GM18508 (cell line): ENCODE measurements at regions not wholly inside any gene's neighbourhood (a gene's known extent, or its start where the extent isn't known, plus 50 kb on each side); places are given as distances from the start of the nearest gene placed in this dataset.

Experiments
- ATAC-seq: cut with Tn5 transposase; IDR thresholded peaks from one replicate; pipeline ENCODE4 v1.9.1; 2021; ENCODE audit warnings: moderate number of reproducible peaks; ENCODE audit not compliant: insufficient read depth, unreplicated experiment

GRCh38 chr9:89786655-89787054 lies 181.8 kb downstream of the GADD45G start:
- no peak for ATAC-seq

GRCh38 chr9:89787595-89787994 lies 182.8 kb downstream of the GADD45G start:
- ATAC-seq, result no peak

GRCh38 chr9:89788434-89788833 lies 183.6 kb downstream of the GADD45G start:
- no peak for ATAC-seq

- ATAC-seq, result no peak
These were observed 185.2 kb downstream of the GADD45G start for GRCh38 chr9:89789922-89790510.

- ATAC-seq, result no peak
These were observed 185.8 kb downstream of the GADD45G start for GRCh38 chr9:89790542-89791109.

- ATAC-seq, result no peak
These were observed 186.9 kb downstream of the GADD45G start for GRCh38 chr9:89791754-89792153.

- no peak for ATAC-seq
These were observed 187.6 kb downstream of the GADD45G start for GRCh38 chr9:89792189-89793123.

- no peak for ATAC-seq
These were observed 188.3 kb downstream of the GADD45G start for GRCh38 chr9:89793124-89793495.

- ATAC-seq, result no peak
These were observed 188.7 kb downstream of the GADD45G start for GRCh38 chr9:89793551-89793950.

- no peak for ATAC-seq
These were observed 190.1 kb downstream of the GADD45G start for GRCh38 chr9:89794918-89795317.

- no peak for ATAC-seq
These were observed 190.9 kb downstream of the GADD45G start for GRCh38 chr9:89795538-89796195.

- no peak for ATAC-seq
These were observed 191.8 kb downstream of the GADD45G start for GRCh38 chr9:89796606-89797005.

- no peak for ATAC-seq
These were observed 192.4 kb downstream of the GADD45G start for GRCh38 chr9:89797255-89797654.

- no peak for ATAC-seq
These were observed 193.2 kb downstream of the GADD45G start for GRCh38 chr9:89797937-89798455.

GRCh38 chr9:89798547-89799120 lies 193.8 kb downstream of the GADD45G start:
- ATAC-seq, result no peak

- ATAC-seq, result no peak
These were observed 194.4 kb downstream of the GADD45G start for GRCh38 chr9:89799221-89799620.

- ATAC-seq, result no peak
These were observed 195.0 kb downstream of the GADD45G start for GRCh38 chr9:89799766-89800165.

GRCh38 chr9:89801341-89801740 lies 196.5 kb downstream of the GADD45G start:
- no peak for ATAC-seq

- ATAC-seq, result no peak
These were observed 197.2 kb downstream of the GADD45G start for GRCh38 chr9:89801742-89802670.
